ENCODE measurements at regions not wholly inside any gene's neighbourhood (a gene's known extent, or its start where the extent isn't known, plus 50 kb on each side); places are given as distances from the start of the nearest gene placed in this dataset.

DNA sequence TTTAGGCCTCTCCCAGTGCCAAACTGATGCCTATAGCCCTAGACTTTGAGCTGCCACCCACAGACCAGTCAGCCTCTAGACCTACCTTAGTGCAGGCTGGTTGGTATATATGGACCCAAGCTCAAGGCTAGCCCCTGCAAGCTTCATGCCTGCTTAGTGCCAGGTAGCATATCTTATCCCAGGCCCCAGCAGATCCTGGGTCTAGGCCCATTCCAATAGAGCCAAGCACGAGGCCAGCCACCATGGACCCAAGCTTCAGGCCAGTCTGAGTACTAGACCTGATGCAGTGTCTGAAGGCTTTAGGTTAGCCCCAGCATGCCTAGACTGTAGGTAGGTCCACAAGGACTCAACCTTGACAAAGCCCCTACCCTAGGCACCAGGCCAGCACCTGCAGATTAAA is 1081.7 kb downstream of the JRKL start:
- no peaks in the 10 kb centered on the region for H3K79me1 ChIP-seq (ENCODE audit: insufficient read depth, low read depth, low read length, poor library complexity, severe bottlenecking)
- H3K23me2 ChIP-seq (ENCODE audit: insufficient read length, low read depth, low read length, poor library complexity, severe bottlenecking): no peaks in the 10 kb centered on the region
- H2BK120ac ChIP-seq (ENCODE audit: low read depth, low read length, poor library complexity, severe bottlenecking): no peak overlapping the region
- Mint-ChIP-seq H3K4me1 (no peaks in the 10 kb centered on the region), H3K27me3 (ENCODE audit: low read depth) (no peaks in the 10 kb centered on the region), H3K4me3 (no peak overlapping the region), H3K27ac (no peak overlapping the region), H3K9me3 (peaks cover 13 to 25% of the 10 kb centered on the region in 2 experiments), H3K36me3 (ENCODE audit: insufficient read depth in 1 of 3, low read depth in 3 of 3) (peaks cover 0 to 20% (median 2%) of the 10 kb centered on the region in 3 experiments; a peak in 4 of 7 replicates)
- no peak overlapping the region for H3K9ac ChIP-seq (ENCODE audit: extremely low read depth, insufficient read length, low read length)
- H3K14ac ChIP-seq (ENCODE audit: insufficient read depth, low read length): no peak overlapping the region; the same call in 1 of the 2 replicates
- no peak overlapping the region for H3T11ph ChIP-seq (ENCODE audit: low read length)
- H2BK15ac ChIP-seq (ENCODE audit: low read depth, low read length): no peak overlapping the region
- no peak overlapping the region for H4K5ac ChIP-seq (ENCODE audit: insufficient read length, low read depth, low read length)
- H3K4me1 ChIP-seq (ENCODE audit: insufficient read depth, low read length): no peaks in the 10 kb centered on the region
- no peaks in the 10 kb centered on the region for H3K9me3 ChIP-seq (ENCODE audit: control insufficient read depth, low read depth, low read length)
- no peak overlapping the region for H3K27ac ChIP-seq (ENCODE audit: insufficient read length, low read depth, low read length)
- TF ChIP-seq, protein P1, sequence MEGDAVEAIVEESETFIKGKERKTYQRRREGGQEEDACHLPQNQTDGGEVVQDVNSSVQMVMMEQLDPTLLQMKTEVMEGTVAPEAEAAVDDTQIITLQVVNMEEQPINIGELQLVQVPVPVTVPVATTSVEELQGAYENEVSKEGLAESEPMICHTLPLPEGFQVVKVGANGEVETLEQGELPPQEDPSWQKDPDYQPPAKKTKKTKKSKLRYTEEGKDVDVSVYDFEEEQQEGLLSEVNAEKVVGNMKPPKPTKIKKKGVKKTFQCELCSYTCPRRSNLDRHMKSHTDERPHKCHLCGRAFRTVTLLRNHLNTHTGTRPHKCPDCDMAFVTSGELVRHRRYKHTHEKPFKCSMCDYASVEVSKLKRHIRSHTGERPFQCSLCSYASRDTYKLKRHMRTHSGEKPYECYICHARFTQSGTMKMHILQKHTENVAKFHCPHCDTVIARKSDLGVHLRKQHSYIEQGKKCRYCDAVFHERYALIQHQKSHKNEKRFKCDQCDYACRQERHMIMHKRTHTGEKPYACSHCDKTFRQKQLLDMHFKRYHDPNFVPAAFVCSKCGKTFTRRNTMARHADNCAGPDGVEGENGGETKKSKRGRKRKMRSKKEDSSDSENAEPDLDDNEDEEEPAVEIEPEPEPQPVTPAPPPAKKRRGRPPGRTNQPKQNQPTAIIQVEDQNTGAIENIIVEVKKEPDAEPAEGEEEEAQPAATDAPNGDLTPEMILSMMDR (conservative IDR thresholded peaks at IDR 0.05): no peak
- H3K27me3 ChIP-seq (ENCODE audit: insufficient read depth, low read length): no peaks in the 10 kb centered on the region
- no peaks in the 10 kb centered on the region for H4K20me1 ChIP-seq (ENCODE audit: control insufficient read depth, insufficient read depth, insufficient read length)
- H3K4ac ChIP-seq (ENCODE audit: low read depth, low read length): no peak overlapping the region; the same call in 1 of the 2 replicates
- no peak for DNase-seq
- no peak overlapping the region for H4K91ac ChIP-seq (ENCODE audit: insufficient read length, low read depth, low read length)
- no peak overlapping the region for H3K56ac ChIP-seq (ENCODE audit: insufficient read length, low read depth, low read length)
- no peak overlapping the region for H3K4me2 ChIP-seq (ENCODE audit: insufficient read depth, insufficient read length, low read length)
- H2BK5ac ChIP-seq (ENCODE audit: insufficient read length, low read length): no peak overlapping the region
- no peak overlapping the region for H3K18ac ChIP-seq (ENCODE audit: insufficient read length, low read depth, low read length)
- H2AFZ ChIP-seq (ENCODE audit: low read length): no peak overlapping the region
- H3K79me2 ChIP-seq (ENCODE audit: insufficient read depth, low read length): no peaks in the 10 kb centered on the region
- H3K23ac ChIP-seq (ENCODE audit: insufficient read length, low read depth, low read length): no peak overlapping the region
- H2BK12ac ChIP-seq (ENCODE audit: insufficient read length, low read depth, low read length): no peak overlapping the region
- no peak overlapping the region for H2AK5ac ChIP-seq (ENCODE audit: insufficient read length, low read length)
- H2BK20ac ChIP-seq (ENCODE audit: low read depth, low read length, poor library complexity, severe bottlenecking): no peak overlapping the region
- no CpG with 5 or more reads among the region's 1 CpG for WGBS (ENCODE audit: extremely low coverage, insufficient read length, low lambda C conversion rate)
- H4K8ac ChIP-seq (replicated peaks; ENCODE audit: insufficient read length, low read depth, low read length): no peak overlapping the region
